Uterus (tissue), 2 donors: ENCODE measurements at regions not wholly inside any gene's neighbourhood (a gene's known extent, or its start where the extent isn't known, plus 50 kb on each side); places are given as distances from the start of the nearest gene placed in this dataset.
"Not testable (repeated sequence)": the region's sequence is repeated elsewhere in the genome, so short reads cannot be mapped to it uniquely, and the experiment has no call there.

Experiments
- CTCF ChIP-seq, 4 experiments: fragments of 200-600 bp in 2 of 4; fragments of 450-650 bp in 2 of 4; sonication (generic) in 2 of 4; IDR thresholded peaks; one replicate each; pipeline ENCODE4 v1.5.1; 2016 to 2019; ENCODE audit warnings: antibody characterized with exemption in 4 of 4, mild to moderate bottlenecking in 2 of 4, moderate library complexity in 1 of 4
- POLR2A ChIP-seq, 2 donors: fragments of 450-650 bp; IDR thresholded peaks; one replicate each; pipeline ENCODE4 v1.6.1; 2016; ENCODE audit warnings: antibody characterized with exemption in 2 of 2, mild to moderate bottlenecking in 1 of 2, moderate library complexity in 1 of 2

DNA sequence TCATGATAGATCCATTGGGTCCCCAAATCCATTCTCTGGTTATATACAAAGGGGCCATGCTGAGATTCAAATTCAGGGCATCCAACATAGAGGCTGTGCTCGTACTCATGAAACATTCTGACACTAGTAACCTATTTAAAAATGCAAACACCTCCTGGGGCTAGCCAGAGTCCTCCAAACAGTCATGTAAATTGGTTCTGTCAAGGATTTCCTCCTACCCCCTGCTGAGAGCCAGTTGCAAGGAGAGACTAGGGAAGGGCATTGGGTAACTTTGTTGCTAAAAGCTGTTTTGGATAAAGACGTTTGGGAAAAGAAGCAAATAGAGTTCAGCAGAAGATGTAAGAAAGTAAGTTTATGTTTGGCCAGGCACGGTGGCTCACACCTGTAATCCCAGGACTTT is 81.6 kb upstream of the FRG2C start:
- TF ChIP-seq CTCF, POLR2A (IDR thresholded peaks at IDR 0.05): not testable (repeated sequence)
